ENCODE measurements at regions not wholly inside any gene's neighbourhood (a gene's known extent, or its start where the extent isn't known, plus 50 kb on each side); places are given as distances from the start of the nearest gene placed in this dataset.
"Not testable (repeated sequence)": the region's sequence is repeated elsewhere in the genome, so short reads cannot be mapped to it uniquely, and the experiment has no call there.

- POLR2A ChIA-PET = no interaction called here
- TF ChIP-seq BHLHE40 (IDR thresholded peaks at IDR 0.05; ENCODE audit: borderline replicate concordance) = no peak
- TF ChIP-seq CTBP1 (IDR thresholded peaks at IDR 0.05; ENCODE audit: borderline replicate concordance) = no peak
- no peak for TF ChIP-seq TARDBP (IDR thresholded peaks at IDR 0.05)
- TF ChIP-seq ELF4 (IDR thresholded peaks at IDR 0.05) = no peak
- no peak for TF ChIP-seq SP1 (IDR thresholded peaks at IDR 0.05)
- no peak for TF ChIP-seq L3MBTL2 (conservative IDR thresholded peaks at IDR 0.05)
- TF ChIP-seq ARNT (IDR thresholded peaks at IDR 0.05) = no peak
- DNase-seq (ENCODE audit: extremely low spot score) = no peak
- CTCF ChIA-PET = no interaction called here
These were observed 84.5 kb upstream of the SEMA3C start for GRCh38 chr7:81003326-81003725.

GRCh38 chr7:81002421-81002820 lies 83.6 kb upstream of the SEMA3C start:
- ChIA-PET POLR2A (no interaction called here), CTCF (interaction anchor here (0.6 kb wide), 1 partner anchor 15 kb away, joined by 4 read pairs; no protein-coding TSS in a partner anchor)
- TF ChIP-seq ARNT (IDR thresholded peaks at IDR 0.05) (no peak), ZNF384 (IDR thresholded peaks at IDR 0.05) (no peak), PKNOX1 (IDR thresholded peaks at IDR 0.05) (no peak), BHLHE40 (IDR thresholded peaks at IDR 0.05; ENCODE audit: borderline replicate concordance) (no peak), FOXK2 (IDR thresholded peaks at IDR 0.05) (no peak), NFRKB (IDR thresholded peaks at IDR 0.05) (no peak), SP1 (IDR thresholded peaks at IDR 0.05) (no peak), HDGF (IDR thresholded peaks at IDR 0.05; ENCODE audit: borderline replicate concordance) (no peak), L3MBTL2 (conservative IDR thresholded peaks at IDR 0.05) (no peak), LEF1 (IDR thresholded peaks at IDR 0.05; ENCODE audit: borderline replicate concordance) (no peak), ELF4 (IDR thresholded peaks at IDR 0.05) (no peak), CTBP1 (IDR thresholded peaks at IDR 0.05; ENCODE audit: borderline replicate concordance) (no peak), SUZ12 (IDR thresholded peaks at IDR 0.05) (no peak), FOXA1 (IDR thresholded peaks at IDR 0.05) (no peak), TARDBP (IDR thresholded peaks at IDR 0.05) (no peak), FOXM1 (IDR thresholded peaks at IDR 0.05; ENCODE audit: borderline replicate concordance) (no peak)
- no peak for DNase-seq (ENCODE audit: extremely low spot score)

GRCh38 chr7:80999771-81000170 lies 80.9 kb upstream of the SEMA3C start:
- no peak for DNase-seq (ENCODE audit: extremely low spot score)
- ChIA-PET CTCF (no interaction called here), POLR2A (no interaction called here)
- TF ChIP-seq PKNOX1 (IDR thresholded peaks at IDR 0.05) (no peak), SUZ12 (IDR thresholded peaks at IDR 0.05) (no peak), SP1 (IDR thresholded peaks at IDR 0.05) (no peak), ZNF384 (IDR thresholded peaks at IDR 0.05) (no peak), CTBP1 (IDR thresholded peaks at IDR 0.05; ENCODE audit: borderline replicate concordance) (no peak), FOXA1 (IDR thresholded peaks at IDR 0.05) (no peak), ELF4 (IDR thresholded peaks at IDR 0.05) (no peak), BHLHE40 (IDR thresholded peaks at IDR 0.05; ENCODE audit: borderline replicate concordance) (no peak), TARDBP (IDR thresholded peaks at IDR 0.05) (no peak), LEF1 (IDR thresholded peaks at IDR 0.05; ENCODE audit: borderline replicate concordance) (no peak), HDGF (IDR thresholded peaks at IDR 0.05; ENCODE audit: borderline replicate concordance) (no peak), FOXM1 (IDR thresholded peaks at IDR 0.05; ENCODE audit: borderline replicate concordance) (no peak), L3MBTL2 (conservative IDR thresholded peaks at IDR 0.05) (no peak), FOXK2 (IDR thresholded peaks at IDR 0.05) (no peak), ARNT (IDR thresholded peaks at IDR 0.05) (no peak), NFRKB (IDR thresholded peaks at IDR 0.05) (no peak)

GRCh38 chr7:80999100-80999499 lies 80.2 kb upstream of the SEMA3C start:
- no peak for DNase-seq (ENCODE audit: extremely low spot score)
- ChIA-PET CTCF (no interaction called here), POLR2A (no interaction called here)
- TF ChIP-seq NFRKB (IDR thresholded peaks at IDR 0.05) = no peak
- TF ChIP-seq TARDBP (IDR thresholded peaks at IDR 0.05) = no peak
- no peak for TF ChIP-seq FOXK2 (IDR thresholded peaks at IDR 0.05)
- TF ChIP-seq SUZ12 (IDR thresholded peaks at IDR 0.05) = no peak
- TF ChIP-seq PKNOX1 (IDR thresholded peaks at IDR 0.05) = no peak

- no peak for TF ChIP-seq SUZ12 (IDR thresholded peaks at IDR 0.05)
- no peak for TF ChIP-seq SP1 (IDR thresholded peaks at IDR 0.05)
- no peak for DNase-seq (ENCODE audit: extremely low spot score)
- CTCF ChIA-PET = no interaction called here
- POLR2A ChIA-PET = no interaction called here
These were observed 79.0 kb upstream of the SEMA3C start for GRCh38 chr7:80997841-80998240.

- DNase-seq (ENCODE audit: extremely low spot score); POLR2A ChIA-PET; CTCF ChIA-PET: not testable (repeated sequence)
These were observed 77.4 kb upstream of the SEMA3C start for GRCh38 chr7:80996236-80996635.

- no peak for DNase-seq (ENCODE audit: extremely low spot score)
- no peak for TF ChIP-seq HDGF (IDR thresholded peaks at IDR 0.05; ENCODE audit: borderline replicate concordance)
- no peak for TF ChIP-seq ZNF384 (IDR thresholded peaks at IDR 0.05)
- no peak for TF ChIP-seq FOXA1 (IDR thresholded peaks at IDR 0.05)
- no peak for TF ChIP-seq ARNT (IDR thresholded peaks at IDR 0.05)
- POLR2A ChIA-PET = no interaction called here
- CTCF ChIA-PET = no interaction called here
These were observed 72.8 kb upstream of the SEMA3C start for GRCh38 chr7:80991654-80992053.

Data from HEK293T (cell line).